ENCODE measurements at regions not wholly inside any gene's neighbourhood (a gene's known extent, or its start where the extent isn't known, plus 50 kb on each side); places are given as distances from the start of the nearest gene placed in this dataset.

DNA sequence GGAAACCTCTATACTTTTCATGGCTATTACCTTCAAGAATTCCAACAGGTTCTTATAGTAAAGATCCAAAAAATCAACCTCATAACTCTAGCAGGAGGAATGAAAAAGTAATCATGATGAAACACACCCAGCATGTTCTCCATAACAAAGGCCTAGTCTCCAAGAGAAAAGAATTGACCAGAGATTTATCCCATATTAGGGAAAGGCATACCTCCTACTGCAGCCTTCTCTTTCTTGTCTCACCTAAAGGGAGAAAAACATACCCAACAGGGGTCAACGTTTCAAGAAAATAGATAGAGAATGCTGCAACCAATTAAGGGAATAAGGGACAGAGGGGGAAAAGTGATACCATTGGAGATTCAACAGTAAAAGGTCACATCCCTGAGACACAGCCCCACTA lies 262.5 kb downstream of the FRK start:
- no peaks in the 10 kb centered on the region for H3K27me3 Mint-ChIP-seq (ENCODE audit: insufficient read depth)
- H3K27ac Mint-ChIP-seq = no peak overlapping the region
- TF ChIP-seq, protein P1, sequence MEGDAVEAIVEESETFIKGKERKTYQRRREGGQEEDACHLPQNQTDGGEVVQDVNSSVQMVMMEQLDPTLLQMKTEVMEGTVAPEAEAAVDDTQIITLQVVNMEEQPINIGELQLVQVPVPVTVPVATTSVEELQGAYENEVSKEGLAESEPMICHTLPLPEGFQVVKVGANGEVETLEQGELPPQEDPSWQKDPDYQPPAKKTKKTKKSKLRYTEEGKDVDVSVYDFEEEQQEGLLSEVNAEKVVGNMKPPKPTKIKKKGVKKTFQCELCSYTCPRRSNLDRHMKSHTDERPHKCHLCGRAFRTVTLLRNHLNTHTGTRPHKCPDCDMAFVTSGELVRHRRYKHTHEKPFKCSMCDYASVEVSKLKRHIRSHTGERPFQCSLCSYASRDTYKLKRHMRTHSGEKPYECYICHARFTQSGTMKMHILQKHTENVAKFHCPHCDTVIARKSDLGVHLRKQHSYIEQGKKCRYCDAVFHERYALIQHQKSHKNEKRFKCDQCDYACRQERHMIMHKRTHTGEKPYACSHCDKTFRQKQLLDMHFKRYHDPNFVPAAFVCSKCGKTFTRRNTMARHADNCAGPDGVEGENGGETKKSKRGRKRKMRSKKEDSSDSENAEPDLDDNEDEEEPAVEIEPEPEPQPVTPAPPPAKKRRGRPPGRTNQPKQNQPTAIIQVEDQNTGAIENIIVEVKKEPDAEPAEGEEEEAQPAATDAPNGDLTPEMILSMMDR (IDR thresholded peaks at IDR 0.05) = no peak
- no peaks in the 10 kb centered on the region for H3K4me1 Mint-ChIP-seq (ENCODE audit: low read depth)
- peaks cover 48% of the 10 kb centered on the region for H3K9me3 Mint-ChIP-seq
- no peak overlapping the region for H3K4me3 Mint-ChIP-seq
- no peaks in the 10 kb centered on the region for H3K36me3 Mint-ChIP-seq (ENCODE audit: low read depth)
- no peak for DNase-seq

DNA sequence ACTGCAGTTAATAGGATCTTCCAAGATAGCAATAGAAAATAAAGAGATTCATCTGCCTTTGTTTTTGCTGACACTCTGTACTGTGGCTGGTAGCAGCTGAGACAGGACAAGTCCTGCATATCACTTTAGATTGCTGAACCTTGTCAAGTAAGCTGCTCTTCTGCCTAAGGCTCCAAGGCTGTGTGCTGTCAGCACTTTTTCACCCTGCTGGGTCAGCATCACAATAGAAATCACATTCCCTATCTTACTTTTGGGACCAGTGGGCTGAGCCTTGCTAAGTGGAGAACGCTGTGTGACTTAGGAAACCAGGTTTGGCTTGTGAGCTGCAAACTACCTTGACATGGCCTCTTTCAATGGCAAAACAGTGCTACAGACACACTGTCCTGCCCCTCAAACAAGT lies 263.9 kb downstream of the FRK start:
- H3K4me1 Mint-ChIP-seq (ENCODE audit: low read depth) = no peaks in the 10 kb centered on the region
- no peak for DNase-seq
- H3K27me3 Mint-ChIP-seq (ENCODE audit: insufficient read depth) = no peaks in the 10 kb centered on the region
- H3K36me3 Mint-ChIP-seq (ENCODE audit: low read depth) = no peaks in the 10 kb centered on the region
- no peak overlapping the region for H3K27ac Mint-ChIP-seq
- H3K4me3 Mint-ChIP-seq = no peak overlapping the region
- H3K9me3 Mint-ChIP-seq = peaks cover 39% of the 10 kb centered on the region
- TF ChIP-seq, protein P1 (IDR thresholded peaks at IDR 0.05) = no peak

DNA sequence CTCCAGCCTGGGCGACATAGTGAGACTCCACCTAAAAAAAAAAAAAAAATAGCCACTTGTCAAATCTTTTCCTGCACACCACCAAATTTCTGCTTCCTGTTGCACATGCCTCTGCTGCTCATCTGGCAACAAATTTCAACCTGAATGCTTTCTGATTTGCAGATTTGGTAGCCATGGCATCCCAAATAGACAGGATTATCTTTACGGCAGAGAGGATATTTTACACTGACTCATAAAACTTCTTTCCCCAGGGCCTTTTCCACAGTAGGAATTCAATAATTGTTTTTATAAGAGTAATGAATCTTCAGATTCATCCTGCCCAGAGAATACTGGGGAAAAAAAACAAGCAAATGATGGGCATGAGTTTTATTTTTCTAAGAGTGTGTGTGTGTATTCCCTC lies 264.6 kb downstream of the FRK start:
- TF ChIP-seq, protein P1 (IDR thresholded peaks at IDR 0.05) = no peak
- no peaks in the 10 kb centered on the region for H3K27me3 Mint-ChIP-seq (ENCODE audit: insufficient read depth)
- no peak for DNase-seq
- no peaks in the 10 kb centered on the region for H3K36me3 Mint-ChIP-seq (ENCODE audit: low read depth)
- H3K4me3 Mint-ChIP-seq = no peak overlapping the region
- no peaks in the 10 kb centered on the region for H3K4me1 Mint-ChIP-seq (ENCODE audit: low read depth)
- no peak overlapping the region for H3K27ac Mint-ChIP-seq
- peaks cover 37% of the 10 kb centered on the region for H3K9me3 Mint-ChIP-seq

DNA sequence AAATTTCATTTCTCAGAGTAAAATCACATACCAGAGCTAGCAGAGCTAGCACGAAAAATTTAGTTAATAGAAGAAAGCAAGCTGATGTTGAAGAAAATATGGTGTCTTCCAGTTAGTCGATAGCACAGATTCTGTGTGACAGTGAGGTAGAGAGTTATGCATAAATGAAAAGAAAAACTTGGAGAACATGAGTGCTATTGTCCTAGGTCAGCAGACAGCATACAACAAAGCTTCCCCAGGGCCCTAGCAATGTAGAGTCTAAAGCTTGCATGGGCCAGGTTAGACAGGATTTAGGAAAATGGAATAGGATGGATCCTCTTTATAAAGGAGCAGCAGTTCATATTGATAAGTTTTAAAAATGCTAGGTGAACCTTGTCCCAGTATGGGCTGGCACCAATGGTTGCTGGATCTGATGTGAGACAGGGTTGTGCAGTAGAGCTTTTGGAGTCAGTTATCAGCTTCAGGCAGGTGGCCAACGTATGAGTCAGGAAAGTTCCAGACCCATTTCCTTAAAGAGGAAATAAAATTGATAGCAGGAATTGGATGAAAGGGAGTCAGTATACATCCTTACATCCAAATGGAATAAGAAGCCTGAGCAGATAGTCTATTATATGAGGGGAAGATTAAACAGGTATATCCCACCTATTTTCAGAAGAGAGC lies 277.2 kb downstream of the FRK start:
- H3K36me3 Mint-ChIP-seq (ENCODE audit: low read depth) = no peaks in the 10 kb centered on the region

DNA sequence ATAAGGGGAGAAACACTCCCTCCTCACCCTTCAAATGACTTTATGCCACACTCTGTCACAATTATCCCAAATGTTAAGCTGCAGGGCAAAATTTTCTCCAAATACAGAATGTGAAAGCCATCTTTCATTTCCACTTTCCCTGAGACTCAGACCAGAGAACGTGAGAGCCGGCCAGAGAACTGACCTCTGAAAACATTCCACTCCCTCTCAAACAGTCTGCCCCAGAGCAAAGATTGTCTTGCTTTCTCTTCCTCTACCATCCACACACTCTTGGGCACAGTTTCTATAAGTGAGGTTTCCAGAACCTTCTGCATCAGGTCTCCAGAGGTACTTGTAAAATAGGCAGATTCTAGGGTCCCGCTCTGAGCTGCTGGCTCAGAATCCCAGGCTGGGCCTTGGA lies 278.1 kb downstream of the FRK start:
- Mint-ChIP-seq H3K27ac (no peak overlapping the region), H3K9me3 (peaks cover 23% of the 10 kb centered on the region), H3K27me3 (ENCODE audit: insufficient read depth) (no peaks in the 10 kb centered on the region)

More for the DNA sequence above, 277.2 kb downstream of the FRK start:
- Mint-ChIP-seq H3K4me3 (no peak overlapping the region), H3K4me1 (ENCODE audit: low read depth) (no peaks in the 10 kb centered on the region), H3K9me3 (peaks cover 32% of the 10 kb centered on the region), H3K27ac (no peak overlapping the region), H3K27me3 (ENCODE audit: insufficient read depth) (no peaks in the 10 kb centered on the region)
- TF ChIP-seq, protein P1 (IDR thresholded peaks at IDR 0.05) = no peak
- DNase-seq = no peak

More for the DNA sequence above, 278.1 kb downstream of the FRK start:
- H3K4me3 Mint-ChIP-seq = no peak overlapping the region
- no peaks in the 10 kb centered on the region for H3K4me1 Mint-ChIP-seq (ENCODE audit: low read depth)
- H3K36me3 Mint-ChIP-seq (ENCODE audit: low read depth) = no peaks in the 10 kb centered on the region
- TF ChIP-seq, protein P1 (IDR thresholded peaks at IDR 0.05) = no peak
- DNase-seq = no peak

Data from HFFc6 (cell line).